Upper lobe of left lung (tissue), 6 donors: ENCODE measurements at regions not wholly inside any gene's neighbourhood (a gene's known extent, or its start where the extent isn't known, plus 50 kb on each side); places are given as distances from the start of the nearest gene placed in this dataset.

Experiments used
- ATAC-seq, 2 donors: fragments of 200-7000 bp; cut with Tn5 transposase; one replicate each; pipeline ENCODE4 v1.9.1; 2022; ENCODE audit warnings: mild to moderate bottlenecking in 2 of 2, moderate library complexity in 2 of 2; ENCODE audit not compliant: low FRiP score in 2 of 2
- DNase-seq, 2 donors: peaks; one replicate each; pipeline ENCODE4 v3.0.0-alpha.2; 2019 to 2020
- H3K27ac ChIP-seq, 4 donors: fragments of 200-600 bp; sonication (generic); one replicate each; pipeline ENCODE4 v1.5.1; 2016 to 2019
- H3K27me3 ChIP-seq, 4 donors: fragments of 200-600 bp; sonication (generic); one replicate each; pipeline ENCODE4 v1.5.1; 2017 to 2019
- H3K36me3 ChIP-seq, 4 donors: fragments of 200-600 bp; sonication (generic); one replicate each; pipeline ENCODE4 v1.5.1; 2016 to 2019
- H3K4me1 ChIP-seq, 4 donors: fragments of 200-600 bp; sonication (generic); one replicate each; pipeline ENCODE4 v1.5.1; 2018 to 2019
- H3K4me3 ChIP-seq, 4 donors: fragments of 200-600 bp; sonication (generic); one replicate each; pipeline ENCODE4 v1.5.1; 2017 to 2019; ENCODE audit warnings: mild to moderate bottlenecking in 2 of 4, moderate library complexity in 1 of 4
- H3K9me3 ChIP-seq, 4 donors: fragments of 200-600 bp; sonication (generic); one replicate each; pipeline ENCODE4 v1.5.1; 2018 to 2019
- EP300 ChIP-seq, 4 donors: sonication (generic); formaldehyde crosslinking; IDR thresholded peaks; one replicate each; pipeline ENCODE4 v1.5.1; 2017; ENCODE audit warnings: antibody characterized with exemption in 4 of 4, control low read depth in 2 of 4
- POLR2A ChIP-seq, 4 donors: fragments of 450-650 bp; IDR thresholded peaks; one replicate each; pipeline ENCODE4 v1.5.1; 2016 to 2017; ENCODE audit warnings: antibody characterized with exemption in 4 of 4, mild to moderate bottlenecking in 2 of 4
- POLR2AphosphoS5 ChIP-seq, 2 donors: sonication (generic); formaldehyde crosslinking; IDR thresholded peaks; one replicate each; pipeline ENCODE4 v1.5.1; 2017; ENCODE audit warnings: antibody characterized with exemption in 2 of 2
- WGBS, 2 donors: methylation state at CpG; one replicate each; pipeline ENCODE4 v1.1.5; 2017 to 2018; 5-methylcytosine and 5-hydroxymethylcytosine counted together
- TF ChIP-seq, protein P1 (sequence below), 6 experiments: fragments of 450-650 bp in 4 of 6; fragments of 200-600 bp in 2 of 6; sonication (generic) in 2 of 6; IDR thresholded peaks; one replicate each; pipeline ENCODE4 v1.5.1; 2016 to 2019; ENCODE audit warnings: antibody characterized with exemption in 6 of 6
- donor health status: DM: no; HTN: no; CAD: no; lungs with moderate emphysema.
- donor health status: DM: no; HTN: yes; CAD: no; lungs with severe emphysema.

DNA sequence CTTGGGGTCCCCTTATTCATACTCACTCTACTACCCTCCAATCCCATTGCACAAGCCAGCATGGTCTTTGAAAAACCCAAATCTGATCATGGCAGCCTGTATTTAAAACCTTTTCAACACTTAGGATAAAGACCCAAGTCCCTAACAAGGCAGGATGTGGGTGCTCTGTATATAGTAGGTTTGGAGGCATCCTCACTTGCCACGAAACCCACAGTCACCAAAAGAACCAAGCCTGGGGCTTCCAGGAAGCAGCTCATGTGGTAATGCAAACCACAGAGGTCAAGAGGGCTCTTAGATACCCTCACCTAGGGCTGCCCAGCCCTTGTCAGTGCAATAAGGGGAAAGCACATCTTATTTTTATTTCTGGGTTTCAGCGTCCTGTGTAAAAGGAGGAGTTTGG is 218.6 kb upstream of the ASIC2 start:
- 61 to 68% methylated on average over 2 of the region's 2 CpGs for WGBS, 2 donors
- DNase-seq, result no peak
- TF ChIP-seq, protein P1, sequence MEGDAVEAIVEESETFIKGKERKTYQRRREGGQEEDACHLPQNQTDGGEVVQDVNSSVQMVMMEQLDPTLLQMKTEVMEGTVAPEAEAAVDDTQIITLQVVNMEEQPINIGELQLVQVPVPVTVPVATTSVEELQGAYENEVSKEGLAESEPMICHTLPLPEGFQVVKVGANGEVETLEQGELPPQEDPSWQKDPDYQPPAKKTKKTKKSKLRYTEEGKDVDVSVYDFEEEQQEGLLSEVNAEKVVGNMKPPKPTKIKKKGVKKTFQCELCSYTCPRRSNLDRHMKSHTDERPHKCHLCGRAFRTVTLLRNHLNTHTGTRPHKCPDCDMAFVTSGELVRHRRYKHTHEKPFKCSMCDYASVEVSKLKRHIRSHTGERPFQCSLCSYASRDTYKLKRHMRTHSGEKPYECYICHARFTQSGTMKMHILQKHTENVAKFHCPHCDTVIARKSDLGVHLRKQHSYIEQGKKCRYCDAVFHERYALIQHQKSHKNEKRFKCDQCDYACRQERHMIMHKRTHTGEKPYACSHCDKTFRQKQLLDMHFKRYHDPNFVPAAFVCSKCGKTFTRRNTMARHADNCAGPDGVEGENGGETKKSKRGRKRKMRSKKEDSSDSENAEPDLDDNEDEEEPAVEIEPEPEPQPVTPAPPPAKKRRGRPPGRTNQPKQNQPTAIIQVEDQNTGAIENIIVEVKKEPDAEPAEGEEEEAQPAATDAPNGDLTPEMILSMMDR (IDR thresholded peaks at IDR 0.05), result no peak
- no peak for TF ChIP-seq POLR2AphosphoS5 (IDR thresholded peaks at IDR 0.05)
- no peak for TF ChIP-seq POLR2A (IDR thresholded peaks at IDR 0.05)
- no peak for TF ChIP-seq EP300 (IDR thresholded peaks at IDR 0.05)
- Histone ChIP-seq H3K9me3 (no peaks in the 10 kb centered on the region), H3K4me1 (peaks cover 0 to 27% (median 10%) of the 10 kb centered on the region in 4 donors), H3K4me3 (no peak overlapping the region), H3K27me3 (no peaks in the 10 kb centered on the region), H3K36me3 (no peaks in the 10 kb centered on the region), H3K27ac (no peak overlapping the region)
- ATAC-seq, result no peak

DNA sequence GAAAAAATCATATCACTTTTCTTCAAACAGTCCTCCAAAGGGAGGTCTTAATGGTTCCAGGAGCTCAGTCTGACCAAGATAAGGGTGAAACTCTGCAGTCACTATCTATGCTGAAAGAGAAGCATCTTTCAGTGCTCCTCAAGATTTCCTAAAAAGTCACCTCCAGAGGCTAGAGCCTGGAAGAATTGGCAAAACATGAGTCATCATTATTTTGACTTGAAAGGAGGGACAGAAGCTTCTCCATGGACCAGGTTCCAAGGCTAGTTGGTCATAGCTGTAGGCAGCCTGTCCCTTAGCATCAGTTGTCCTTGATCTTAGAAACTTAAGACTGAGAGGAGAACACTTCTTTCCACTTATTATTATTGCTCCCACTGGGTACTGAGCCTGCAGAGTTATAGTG is 219.0 kb upstream of the ASIC2 start:
- H3K4me1 ChIP-seq, result peaks cover 0 to 27% (median 11%) of the 10 kb centered on the region in 4 donors
- ATAC-seq, result no peak

DNA sequence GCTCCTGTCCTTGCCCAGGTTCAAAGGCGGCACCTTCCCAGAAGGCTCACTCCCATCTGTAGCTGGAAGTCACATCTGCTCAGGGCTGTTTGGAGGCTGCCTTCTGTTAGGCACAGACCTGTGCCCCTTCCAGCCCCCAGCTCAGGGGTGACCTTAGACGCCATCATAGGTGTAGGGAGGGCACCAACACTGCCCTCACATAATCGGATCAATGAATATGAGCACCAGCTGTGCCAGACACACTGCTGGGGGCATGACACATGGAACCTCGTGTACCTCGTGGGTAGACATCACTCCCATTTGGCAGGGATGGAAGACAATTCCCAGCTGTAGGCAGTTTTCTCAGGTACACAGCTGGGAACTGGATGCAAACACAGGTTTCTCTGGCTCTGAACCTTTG is 220.7 kb upstream of the ASIC2 start:
- Histone ChIP-seq H3K27ac (no peak overlapping the region), H3K4me1 (peaks cover 0 to 12% (median 7%) of the 10 kb centered on the region in 4 donors), H3K9me3 (no peaks in the 10 kb centered on the region), H3K4me3 (no peak overlapping the region), H3K27me3 (no peaks in the 10 kb centered on the region), H3K36me3 (no peaks in the 10 kb centered on the region)
- no peak for DNase-seq
- no peak for ATAC-seq
- TF ChIP-seq EP300 (IDR thresholded peaks at IDR 0.05), result no peak
- TF ChIP-seq, protein P1 (IDR thresholded peaks at IDR 0.05), result no peak
- no peak for TF ChIP-seq POLR2AphosphoS5 (IDR thresholded peaks at IDR 0.05)
- no peak for TF ChIP-seq POLR2A (IDR thresholded peaks at IDR 0.05)
- WGBS, 2 donors, result 80% methylated on average over 5 of the region's 5 CpGs; no CpG with 5 or more reads in 1 of the 2 donors

More for the DNA sequence above, 219.0 kb upstream of the ASIC2 start:
- DNase-seq, result no peak
- Histone ChIP-seq H3K4me3 (no peak overlapping the region), H3K27ac (no peak overlapping the region), H3K9me3 (no peaks in the 10 kb centered on the region), H3K27me3 (no peaks in the 10 kb centered on the region), H3K36me3 (no peaks in the 10 kb centered on the region)
- TF ChIP-seq POLR2A (IDR thresholded peaks at IDR 0.05) (no peak), EP300 (IDR thresholded peaks at IDR 0.05) (no peak), POLR2AphosphoS5 (IDR thresholded peaks at IDR 0.05) (no peak)
- TF ChIP-seq, protein P1 (IDR thresholded peaks at IDR 0.05), result no peak

DNA sequence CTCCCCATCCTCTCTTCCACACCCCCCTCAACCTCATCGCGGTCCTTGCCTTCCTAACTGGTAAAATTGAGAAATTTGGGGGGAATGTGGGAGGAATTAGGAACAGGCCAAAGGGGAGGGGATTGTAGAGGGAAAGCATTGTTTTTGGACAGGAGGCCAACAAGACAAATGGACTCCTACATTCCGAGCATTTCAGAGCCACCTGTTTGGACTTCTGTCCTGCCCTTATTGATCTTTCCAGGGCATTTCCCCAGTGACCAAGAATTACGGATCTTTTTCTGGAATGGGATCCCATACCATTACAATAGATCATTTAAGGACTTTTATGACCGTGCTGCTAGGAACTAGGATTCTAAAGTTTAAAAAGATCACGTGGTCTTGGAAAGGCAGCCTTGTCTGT is 221.3 kb upstream of the ASIC2 start:
- peaks cover 0 to 8% (median 4%) of the 10 kb centered on the region in 4 donors for H3K4me1 ChIP-seq
- TF ChIP-seq, protein P1 (IDR thresholded peaks at IDR 0.05), result no peak
- no peak for TF ChIP-seq EP300 (IDR thresholded peaks at IDR 0.05)
- no peak for TF ChIP-seq POLR2A (IDR thresholded peaks at IDR 0.05)
- no peak for TF ChIP-seq POLR2AphosphoS5 (IDR thresholded peaks at IDR 0.05)

DNA sequence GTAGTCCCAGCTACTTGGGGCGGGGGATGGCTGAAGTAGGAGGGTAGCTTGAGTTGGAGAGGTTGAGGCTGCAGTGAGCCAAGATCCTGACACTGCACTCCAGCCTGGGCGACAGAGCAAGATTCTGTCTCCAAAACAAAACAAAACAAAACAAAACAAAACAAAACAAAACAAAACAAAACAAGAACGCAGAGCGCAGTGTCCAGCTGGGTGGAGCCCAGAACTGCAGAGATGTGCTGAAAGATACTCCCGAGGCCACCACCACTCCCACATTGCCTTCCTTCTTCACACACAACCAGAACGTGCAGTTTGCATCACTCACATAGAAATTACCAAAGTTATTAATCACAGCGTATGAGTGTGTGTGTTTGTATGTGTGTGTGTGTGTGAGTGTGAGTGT is 222.9 kb upstream of the ASIC2 start:
- Histone ChIP-seq H3K27me3 (no peaks in the 10 kb centered on the region), H3K36me3 (no peaks in the 10 kb centered on the region), H3K4me1 (peaks cover 0 to 9% (median 5%) of the 10 kb centered on the region in 4 donors), H3K9me3 (no peaks in the 10 kb centered on the region), H3K4me3 (no peak overlapping the region), H3K27ac (peak overlapping the region in 2 of 4 donors; percentile 44 to 72)
- 54 to 60% methylated on average over 7 of the region's 7 CpGs for WGBS, 2 donors
- ATAC-seq, result no peak
- TF ChIP-seq, protein P1 (IDR thresholded peaks at IDR 0.05), result no peak
- TF ChIP-seq EP300 (IDR thresholded peaks at IDR 0.05), result peak in 2 of 4 donors; percentile 1 to 48
- TF ChIP-seq POLR2A (IDR thresholded peaks at IDR 0.05), result no peak
- TF ChIP-seq POLR2AphosphoS5 (IDR thresholded peaks at IDR 0.05), result peak in 1 of 2 donors; percentile 18
- no peak for DNase-seq

More for the DNA sequence above, 221.3 kb upstream of the ASIC2 start:
- 84 to 89% methylated on average over 6 of the region's 6 CpGs for WGBS, 2 donors
- DNase-seq, result no peak
- Histone ChIP-seq H3K4me3 (no peak overlapping the region), H3K36me3 (no peaks in the 10 kb centered on the region), H3K9me3 (no peaks in the 10 kb centered on the region), H3K27ac (no peak overlapping the region), H3K27me3 (no peaks in the 10 kb centered on the region)
- no peak for ATAC-seq
